A673 (cell line): ENCODE measurements at regions not wholly inside any gene's neighbourhood (a gene's known extent, or its start where the extent isn't known, plus 50 kb on each side); places are given as distances from the start of the nearest gene placed in this dataset.

Source experiments
- EZH2 ChIP-seq: fragments of 200-600 bp; sonication (generic); IDR thresholded peaks from 2 replicates; pipeline ENCODE4 v1.6.1; 2017; ENCODE audit warnings: borderline replicate concordance, low read depth, mild to moderate bottlenecking, mixed read lengths, antibody characterized with exemption, low read length; ENCODE audit not compliant: poor library complexity, severe bottlenecking
- TF ChIP-seq, protein P1 (sequence below): fragments of 300-800, 200-600 bp; sonication (generic); conservative IDR thresholded peaks from 2 replicates; pipeline ENCODE4 v1.5.1; 2017; ENCODE audit warnings: low read depth, mild to moderate bottlenecking, antibody characterized with exemption, low read length, moderate library complexity, mixed read lengths

DNA sequence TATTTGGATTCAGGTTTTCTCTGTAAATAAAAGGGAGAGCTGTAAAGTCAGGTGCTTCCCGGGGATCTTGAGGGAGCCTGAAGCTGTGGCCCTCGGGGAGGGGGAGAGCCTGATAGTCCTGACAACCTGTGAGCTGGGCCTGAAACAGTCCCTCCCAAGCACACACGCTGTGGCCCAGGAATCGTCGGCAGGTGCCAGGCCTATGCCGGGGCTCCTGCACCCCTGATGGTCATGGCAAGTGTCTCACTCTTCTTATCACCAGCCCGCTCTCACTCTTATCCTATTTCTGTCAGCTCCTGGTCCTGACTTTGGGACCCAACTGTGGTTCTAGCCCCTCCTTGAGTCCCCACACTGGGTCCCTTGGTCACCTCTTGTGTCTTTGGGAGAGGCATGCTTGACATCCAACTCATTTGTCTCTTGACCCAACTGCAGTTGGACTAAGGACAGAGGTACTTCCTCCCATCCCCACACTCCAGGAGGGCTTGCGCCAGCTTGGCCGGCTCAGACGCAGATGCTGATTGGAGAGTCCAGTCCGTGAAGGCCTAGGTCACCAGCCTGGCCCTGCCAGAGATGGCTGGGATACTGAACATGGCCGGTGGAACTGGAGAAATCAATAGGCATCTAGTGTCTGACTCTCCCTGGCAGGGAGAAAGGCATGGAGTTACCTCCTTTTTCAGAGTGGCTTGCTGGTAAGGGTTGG, 170.5 kb upstream of the WSCD1 start:
- TF ChIP-seq, protein P1, sequence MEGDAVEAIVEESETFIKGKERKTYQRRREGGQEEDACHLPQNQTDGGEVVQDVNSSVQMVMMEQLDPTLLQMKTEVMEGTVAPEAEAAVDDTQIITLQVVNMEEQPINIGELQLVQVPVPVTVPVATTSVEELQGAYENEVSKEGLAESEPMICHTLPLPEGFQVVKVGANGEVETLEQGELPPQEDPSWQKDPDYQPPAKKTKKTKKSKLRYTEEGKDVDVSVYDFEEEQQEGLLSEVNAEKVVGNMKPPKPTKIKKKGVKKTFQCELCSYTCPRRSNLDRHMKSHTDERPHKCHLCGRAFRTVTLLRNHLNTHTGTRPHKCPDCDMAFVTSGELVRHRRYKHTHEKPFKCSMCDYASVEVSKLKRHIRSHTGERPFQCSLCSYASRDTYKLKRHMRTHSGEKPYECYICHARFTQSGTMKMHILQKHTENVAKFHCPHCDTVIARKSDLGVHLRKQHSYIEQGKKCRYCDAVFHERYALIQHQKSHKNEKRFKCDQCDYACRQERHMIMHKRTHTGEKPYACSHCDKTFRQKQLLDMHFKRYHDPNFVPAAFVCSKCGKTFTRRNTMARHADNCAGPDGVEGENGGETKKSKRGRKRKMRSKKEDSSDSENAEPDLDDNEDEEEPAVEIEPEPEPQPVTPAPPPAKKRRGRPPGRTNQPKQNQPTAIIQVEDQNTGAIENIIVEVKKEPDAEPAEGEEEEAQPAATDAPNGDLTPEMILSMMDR = no peak
- TF ChIP-seq EZH2 = no peak
